SK-N-SH (cell line): ENCODE measurements at regions not wholly inside any gene's neighbourhood (a gene's known extent, or its start where the extent isn't known, plus 50 kb on each side); places are given as distances from the start of the nearest gene placed in this dataset.

Experiments
- CTCF ChIA-PET: fragments of 300-600, 350-600 bp; formaldehyde crosslinking; extraction: SDS; loops from one replicate; lab custom pipeline; 2021; lab: Yijun Ruan, JAX
- POLR2A ChIA-PET: fragments of 350-600 bp; sonication (Branson Sonifier 250); formaldehyde crosslinking; extraction: SDS; loops from one replicate; lab custom pipeline; 2020; ENCODE audit warnings: antibody characterized with exemption, inconsistent platforms; lab: Yijun Ruan, JAX
- DNase-seq: peaks from one replicate; pipeline ENCODE4 v3.0.0; 2012
- H2AFZ ChIP-seq: fragments of 200-600 bp; sonication (generic); 2 replicates; pipeline ENCODE4 v1.8.1; 2016; ENCODE audit warnings: antibody characterized with exemption, mild to moderate bottlenecking, low read depth
- H3F3A ChIP-seq: fragments of 200-600 bp; sonication (generic); replicated peaks from 2 replicates; pipeline ENCODE3; 2016; ENCODE audit warnings: antibody characterized with exemption, mild to moderate bottlenecking; ENCODE audit not compliant: insufficient read depth
- H3K27ac ChIP-seq, 2 experiments: fragments of 200-500 bp in 1 of 2; fragments of 200-600 bp in 1 of 2; sonication (Bioruptor generic) in 1 of 2; sonication (generic), shearing (Covaris generic) in 1 of 2; 2 replicates each; pipeline versions ENCODE4 v1.5.1 to v1.6.1; 2014 to 2016; ENCODE audit warnings: low read depth in 2 of 2, inconsistent platforms in 1 of 2, low read length in 1 of 2, mild to moderate bottlenecking in 1 of 2, mixed read lengths in 1 of 2
- H3K27me3 ChIP-seq: fragments of 200-600 bp; sonication (generic), shearing (Covaris generic); 2 replicates; pipeline ENCODE4 v1.6.1; 2016; ENCODE audit warnings: mixed run types; ENCODE audit not compliant: insufficient read depth
- H3K36me3 ChIP-seq, 2 experiments: fragments of 200-500 bp in 1 of 2; fragments of 200-600 bp in 1 of 2; sonication (Bioruptor generic) in 1 of 2; sonication (generic) in 1 of 2; replicated peaks in 1 of 2; 2 replicates each; pipeline versions ENCODE3 to v1.5.1; 2014 to 2016; ENCODE audit warnings: low read length in 1 of 2, mild to moderate bottlenecking in 1 of 2; ENCODE audit not compliant: insufficient read depth in 2 of 2, control insufficient read depth in 1 of 2
- H3K4me1 ChIP-seq, 2 experiments: fragments of 200-500 bp in 1 of 2; fragments of 200-600 bp in 1 of 2; sonication (Bioruptor generic) in 1 of 2; sonication (generic), shearing (Covaris generic) in 1 of 2; 2 replicates each; pipeline versions ENCODE4 v1.5.1 to v1.6.1; 2014 to 2016; ENCODE audit warnings: low read depth in 1 of 2, low read length in 1 of 2, mixed run types in 1 of 2; ENCODE audit not compliant: insufficient read depth in 2 of 2, control insufficient read depth in 1 of 2
- H3K4me2 ChIP-seq: fragments of 200-600 bp; sonication (generic), shearing (Covaris generic); 2 replicates; pipeline ENCODE4 v1.6.1; 2017; ENCODE audit warnings: mixed run types
- H3K4me3 ChIP-seq, 2 experiments: fragments of 200-500 bp in 1 of 2; fragments of 200-600 bp in 1 of 2; sonication (Bioruptor generic) in 1 of 2; sonication (generic), shearing (Covaris generic) in 1 of 2; 2 replicates each; pipeline versions ENCODE4 v1.5.1 to v1.8.1; 2014 to 2016; ENCODE audit warnings: low read depth in 2 of 2, inconsistent platforms in 1 of 2, low read length in 1 of 2, mild to moderate bottlenecking in 1 of 2, mixed read lengths in 1 of 2, moderate library complexity in 1 of 2
- H3K79me2 ChIP-seq: fragments of 200-600 bp; sonication (generic); 2 replicates; pipeline ENCODE4 v1.8.1; 2017; ENCODE audit warnings: mild to moderate bottlenecking; ENCODE audit not compliant: insufficient read depth
- H3K9ac ChIP-seq: fragments of 200-600 bp; sonication (generic); 2 replicates; pipeline ENCODE4 v1.6.1; 2017; ENCODE audit warnings: mixed run types
- H3K9me2 ChIP-seq: fragments of 200-600 bp; sonication (generic); 2 replicates; pipeline ENCODE4 v1.6.1; 2017; ENCODE audit warnings: mixed run types
- H3K9me3 ChIP-seq: fragments of 200-600 bp; sonication (generic); 2 replicates; pipeline ENCODE4 v1.6.1; 2017; ENCODE audit warnings: mixed run types, mild to moderate bottlenecking, moderate library complexity
- H4K20me1 ChIP-seq: fragments of 200-600 bp; sonication (generic); 2 replicates; pipeline ENCODE4 v1.6.1; 2017; ENCODE audit warnings: mild to moderate bottlenecking, mixed run types; ENCODE audit not compliant: insufficient read depth
- CHD2 ChIP-seq: fragments of 150-350 bp; IDR thresholded peaks from 2 replicates; pipeline ENCODE4 v1.6.1; 2018; ENCODE audit warnings: low read length; ENCODE audit not compliant: partially characterized antibody
- CTCF ChIP-seq: fragments of 200-600 bp; sonication (generic); IDR thresholded peaks from 2 replicates; pipeline ENCODE4 v1.6.1; 2017; ENCODE audit warnings: antibody characterized with exemption, mild to moderate bottlenecking, moderate library complexity
- ELF1 ChIP-seq: IDR thresholded peaks from 2 replicates; pipeline ENCODE4 v1.4.0; 2012
- EP300 ChIP-seq, 2 experiments: IDR thresholded peaks; 2 replicates each; pipeline versions ENCODE4 v1.4.0 to v1.6.1; 2012; ENCODE audit warnings: borderline replicate concordance in 1 of 2, low read depth in 1 of 2, low read length in 1 of 2
- EZH2phosphoT487 ChIP-seq: fragments of 200-600 bp; sonication (generic); IDR thresholded peaks from 2 replicates; pipeline ENCODE4 v1.6.1; 2017; ENCODE audit warnings: low read depth, mixed run types, mild to moderate bottlenecking, antibody characterized with exemption, moderate library complexity, borderline replicate concordance
- FOSL2 ChIP-seq: IDR thresholded peaks from 2 replicates; pipeline ENCODE4 v1.4.0; 2012; ENCODE audit warnings: low read depth, mild to moderate bottlenecking, moderate library complexity, borderline replicate concordance
- FOXJ3 ChIP-seq: sonication (generic); formaldehyde crosslinking; IDR thresholded peaks from 2 replicates; pipeline ENCODE4 v1.5.1; 2020; ENCODE audit warnings: mild to moderate bottlenecking, missing genetic modification reagents
- FOXM1 ChIP-seq: IDR thresholded peaks from 2 replicates; pipeline ENCODE4 v1.4.0; 2012; ENCODE audit warnings: low read depth, mild to moderate bottlenecking
- GABPA ChIP-seq: IDR thresholded peaks from 2 replicates; pipeline ENCODE4 v1.4.0; 2012; ENCODE audit warnings: low read depth, mild to moderate bottlenecking
- MXI1 ChIP-seq: IDR thresholded peaks from 2 replicates; pipeline ENCODE4 v1.6.1; 2012; ENCODE audit warnings: mild to moderate bottlenecking, low read depth, low read length, improper control_type of control experiment
- NRF1 ChIP-seq: IDR thresholded peaks from 2 replicates; pipeline ENCODE4 v1.6.1; 2012; ENCODE audit warnings: low read depth, mild to moderate bottlenecking, low read length
- PBX3 ChIP-seq: IDR thresholded peaks from 2 replicates; pipeline ENCODE4; 2012
- POLR2AphosphoS5 ChIP-seq: IDR thresholded peaks from 2 replicates; pipeline ENCODE4 v1.6.1; 2012; ENCODE audit warnings: low read depth, low read length
- RFX5 ChIP-seq: IDR thresholded peaks from 2 replicates; pipeline ENCODE4 v1.6.1; 2012; ENCODE audit warnings: mild to moderate bottlenecking, improper control_type of control experiment, low read length
- RXRA ChIP-seq: IDR thresholded peaks from 2 replicates; pipeline ENCODE4 v1.4.0; 2012; ENCODE audit warnings: low read depth, mild to moderate bottlenecking, borderline replicate concordance
- SMC3 ChIP-seq: IDR thresholded peaks from 2 replicates; pipeline ENCODE4 v1.6.1; 2012; ENCODE audit warnings: low read depth, low read length, improper control_type of control experiment
- TAF1 ChIP-seq: IDR thresholded peaks from 2 replicates; pipeline ENCODE4 v1.6.1; 2012; ENCODE audit warnings: low read depth, mild to moderate bottlenecking, low read length, moderate library complexity, borderline replicate concordance
- TCF12 ChIP-seq: IDR thresholded peaks from 2 replicates; pipeline ENCODE4 v1.4.0; 2012
- TEAD4 ChIP-seq: IDR thresholded peaks from 2 replicates; pipeline ENCODE4 v1.4.0; 2012; ENCODE audit warnings: mild to moderate bottlenecking, borderline replicate concordance; ENCODE audit not compliant: insufficient read depth
- USF1 ChIP-seq: IDR thresholded peaks from 2 replicates; pipeline ENCODE4 v1.4.0; 2012; ENCODE audit warnings: low read depth, borderline replicate concordance
- YY1 ChIP-seq: IDR thresholded peaks from 2 replicates; pipeline ENCODE4 v1.4.0; 2012; ENCODE audit warnings: low read depth, mild to moderate bottlenecking
- whole genome bisulfite sequencing: methylation state at CpG from one replicate; pipeline ENCODE4 v1.1.6; 2017; ENCODE audit warnings: low lambda C conversion rate; 5-methylcytosine and 5-hydroxymethylcytosine counted together

GRCh38 chr11:80702264-80702663 lies 1261.4 kb upstream of the TENM4 start:
- WGBS: 5% methylated on average over 2 of the region's 2 CpGs

GRCh38 chr11:80700386-80700785 lies 1259.6 kb upstream of the TENM4 start:
- Histone ChIP-seq H3K27ac (no peak overlapping the region), H3K27me3 (no peaks in the 10 kb centered on the region), H3K9me3 (no peaks in the 10 kb centered on the region), H3K36me3 (no peaks in the 10 kb centered on the region), H3K4me2 (no peak overlapping the region), H3K9me2 (no peaks in the 10 kb centered on the region), H3K4me1 (no peaks in the 10 kb centered on the region; a peak in 1 of 4 replicates), H4K20me1 (no peaks in the 10 kb centered on the region), H3K4me3 (no peak overlapping the region), H3K79me2 (no peaks in the 10 kb centered on the region), H3F3A (no peaks in the 10 kb centered on the region), H3K9ac (no peak overlapping the region), H2AFZ (no peak overlapping the region)
- POLR2A ChIA-PET: no interaction called here
- 70% methylated on average over 4 of the region's 4 CpGs for WGBS
- DNase-seq: no peak
- CTCF ChIA-PET: no interaction called here
- TF ChIP-seq SMC3: no peak
- TF ChIP-seq TEAD4: no peak
- no peak for TF ChIP-seq PBX3
- TF ChIP-seq FOSL2: no peak
- no peak for TF ChIP-seq MXI1
- TF ChIP-seq EP300 (IDR thresholded peaks at IDR 0.05; ENCODE audit: borderline replicate concordance in 1 of 2, low read depth in 1 of 2, low read length in 1 of 2): no peak
- TF ChIP-seq USF1: no peak
- no peak for TF ChIP-seq CTCF
- TF ChIP-seq TAF1: no peak
- TF ChIP-seq RXRA: no peak
- TF ChIP-seq EZH2phosphoT487: no peak
- no peak for TF ChIP-seq RFX5
- TF ChIP-seq CHD2: no peak
- no peak for TF ChIP-seq POLR2AphosphoS5
- TF ChIP-seq GABPA: no peak

More at GRCh38 chr11:80702264-80702663, 1261.4 kb upstream of the TENM4 start:
- H3K36me3 ChIP-seq: no peaks in the 10 kb centered on the region
- H3K27ac ChIP-seq: no peak overlapping the region
- no peak for DNase-seq
- H3K4me3 ChIP-seq: no peak overlapping the region
- no peak overlapping the region for H3K9ac ChIP-seq
- H3K9me2 ChIP-seq: no peaks in the 10 kb centered on the region
- POLR2A ChIA-PET: no interaction called here
- H3K27me3 ChIP-seq: no peaks in the 10 kb centered on the region
- H3K79me2 ChIP-seq: no peaks in the 10 kb centered on the region
- H4K20me1 ChIP-seq: no peaks in the 10 kb centered on the region
- no peaks in the 10 kb centered on the region for H3K9me3 ChIP-seq
- H3K4me1 ChIP-seq: no peaks in the 10 kb centered on the region; a peak in 1 of 4 replicates
- TF ChIP-seq RXRA: no peak
- no peak for TF ChIP-seq TAF1
- no peak for TF ChIP-seq RFX5
- no peak for TF ChIP-seq ELF1
- TF ChIP-seq FOSL2: no peak
- no peak for TF ChIP-seq TCF12
- TF ChIP-seq YY1: no peak
- TF ChIP-seq USF1: no peak
- TF ChIP-seq FOXJ3 (CRISPR knock-in tag): no peak
- TF ChIP-seq CHD2: no peak
- TF ChIP-seq NRF1: no peak
- no peak for TF ChIP-seq FOXM1
- TF ChIP-seq GABPA: no peak
- TF ChIP-seq PBX3: no peak
- TF ChIP-seq, all 33 proteins: peak for 0
- Histone ChIP-seq H3F3A (no peaks in the 10 kb centered on the region), H3K4me2 (no peak overlapping the region), H2AFZ (no peak overlapping the region)
- CTCF ChIA-PET: no interaction called here
